ENCODE measurements at regions not wholly inside any gene's neighbourhood (a gene's known extent, or its start where the extent isn't known, plus 50 kb on each side); places are given as distances from the start of the nearest gene placed in this dataset.
"Not testable (repeated sequence)": the region's sequence is repeated elsewhere in the genome, so short reads cannot be mapped to it uniquely, and the experiment has no call there.

GRCh38 chr1:48082271-48082962, 85.2 kb upstream of the TRABD2B start:
- no peak for DNase-seq

- no peak for DNase-seq
These were observed 83.4 kb upstream of the TRABD2B start for GRCh38 chr1:48080331-48081255.

- no peak for DNase-seq
These were observed 81.9 kb upstream of the TRABD2B start for GRCh38 chr1:48079096-48079495.

GRCh38 chr1:48077795-48078222, 80.6 kb upstream of the TRABD2B start:
- DNase-seq: no peak

GRCh38 chr1:48076017-48076416, 78.8 kb upstream of the TRABD2B start:
- DNase-seq: no peak

GRCh38 chr1:48073798-48074530, 76.8 kb upstream of the TRABD2B start:
- no peak for DNase-seq

- no peak for DNase-seq
These were observed 74.3 kb upstream of the TRABD2B start for GRCh38 chr1:48071513-48071912.

GRCh38 chr1:48070396-48070750, 73.2 kb upstream of the TRABD2B start:
- DNase-seq: no peak

GRCh38 chr1:48069662-48070395, 72.6 kb upstream of the TRABD2B start:
- no peak for DNase-seq

GRCh38 chr1:48068206-48068605, 71.0 kb upstream of the TRABD2B start:
- no peak for DNase-seq

GRCh38 chr1:48066936-48067335, 69.8 kb upstream of the TRABD2B start:
- no peak for DNase-seq

GRCh38 chr1:48064693-48065092, 67.5 kb upstream of the TRABD2B start:
- not testable (repeated sequence) for DNase-seq

- DNase-seq: no peak
These were observed 65.2 kb upstream of the TRABD2B start for GRCh38 chr1:48062353-48062752.

- no peak for DNase-seq
These were observed 64.3 kb upstream of the TRABD2B start for GRCh38 chr1:48061162-48062136.

- no peak for DNase-seq
These were observed 62.1 kb upstream of the TRABD2B start for GRCh38 chr1:48059289-48059688.

GRCh38 chr1:48058135-48059025, 61.2 kb upstream of the TRABD2B start:
- DNase-seq: no peak

- DNase-seq: no peak
These were observed 60.1 kb upstream of the TRABD2B start for GRCh38 chr1:48057249-48057648.

GRCh38 chr1:48055876-48056764, 58.9 kb upstream of the TRABD2B start:
- DNase-seq: no peak

- DNase-seq: no peak
These were observed 57.0 kb upstream of the TRABD2B start for GRCh38 chr1:48054232-48054631.

All from activated naive CD4-positive, alpha-beta T cell treated with anti-CD3 and anti-CD28 coated beads, Interleukin-2, amount 50 U/mL, for 16 hours (primary cell).